GM18907 (cell line): ENCODE measurements at regions not wholly inside any gene's neighbourhood (a gene's known extent, or its start where the extent isn't known, plus 50 kb on each side); places are given as distances from the start of the nearest gene placed in this dataset.
"Not testable (repeated sequence)": the region's sequence is repeated elsewhere in the genome, so short reads cannot be mapped to it uniquely, and the experiment has no call there.

Experiments used
- ATAC-seq: cut with Tn5 transposase; IDR thresholded peaks from one replicate; pipeline ENCODE4 v1.9.1; 2021; ENCODE audit warnings: mild to moderate bottlenecking, moderate library complexity; ENCODE audit not compliant: unreplicated experiment

GRCh38 chr2:187002242-187002641 lies 153.3 kb upstream of the ZSWIM2 start:
- ATAC-seq, result no peak

GRCh38 chr2:187001248-187001647 lies 152.3 kb upstream of the ZSWIM2 start:
- no peak for ATAC-seq

GRCh38 chr2:186995092-186995491 lies 146.1 kb upstream of the ZSWIM2 start:
- ATAC-seq, result no peak

- ATAC-seq, result no peak
Observed at GRCh38 chr2:186992597-186992996, 143.6 kb upstream of the ZSWIM2 start.

GRCh38 chr2:186991766-186992417 lies 142.9 kb upstream of the ZSWIM2 start:
- no peak for ATAC-seq

- no peak for ATAC-seq
Observed at GRCh38 chr2:186984966-186985365, 136.0 kb upstream of the ZSWIM2 start.

- ATAC-seq, result no peak
Observed at GRCh38 chr2:186984481-186984880, 135.5 kb upstream of the ZSWIM2 start.

GRCh38 chr2:186980787-186981550 lies 132.0 kb upstream of the ZSWIM2 start:
- ATAC-seq, result no peak

- ATAC-seq, result no peak
Observed at GRCh38 chr2:186980117-186980442, 131.1 kb upstream of the ZSWIM2 start.

GRCh38 chr2:186979439-186980116 lies 130.6 kb upstream of the ZSWIM2 start:
- ATAC-seq, result no peak

GRCh38 chr2:186977433-186978045 lies 128.6 kb upstream of the ZSWIM2 start:
- ATAC-seq, result no peak

GRCh38 chr2:186976329-186976728 lies 127.4 kb upstream of the ZSWIM2 start:
- ATAC-seq, result no peak

GRCh38 chr2:186972281-186972970 lies 123.5 kb upstream of the ZSWIM2 start:
- ATAC-seq, result no peak

- ATAC-seq, result no peak
Observed at GRCh38 chr2:186968277-186968676, 119.3 kb upstream of the ZSWIM2 start.

- ATAC-seq, result no peak
Observed at GRCh38 chr2:186966015-186966414, 117.0 kb upstream of the ZSWIM2 start.

- no peak for ATAC-seq
Observed at GRCh38 chr2:186962085-186962747, 113.2 kb upstream of the ZSWIM2 start.

GRCh38 chr2:186960241-186960640 lies 111.3 kb upstream of the ZSWIM2 start:
- not testable (repeated sequence) for ATAC-seq

- no peak for ATAC-seq
Observed at GRCh38 chr2:186959486-186959885, 110.5 kb upstream of the ZSWIM2 start.

GRCh38 chr2:186950694-186951093 lies 101.7 kb upstream of the ZSWIM2 start:
- no peak for ATAC-seq

GRCh38 chr2:186949726-186950256 lies 100.8 kb upstream of the ZSWIM2 start:
- no peak for ATAC-seq
